H9 (cell line): ENCODE measurements at regions not wholly inside any gene's neighbourhood (a gene's known extent, or its start where the extent isn't known, plus 50 kb on each side); places are given as distances from the start of the nearest gene placed in this dataset.

Source experiments
- DNase-seq: peaks from one replicate; pipeline ENCODE4 v3.0.0-alpha.2; 2017
- H2AFZ ChIP-seq: one replicate; pipeline ENCODE4 v1.6.1; 2013; ENCODE audit warnings: mild to moderate bottlenecking, low read length, control low read depth, moderate library complexity
- H2AK5ac ChIP-seq: 2 replicates; pipeline ENCODE4 v1.6.1; 2013; ENCODE audit warnings: low read length, control low read depth, mixed read lengths; ENCODE audit not compliant: insufficient read length
- H2BK120ac ChIP-seq: one replicate; pipeline ENCODE4 v1.6.1; 2013; ENCODE audit warnings: low read depth, mild to moderate bottlenecking, low read length, control low read depth, inconsistent platforms; ENCODE audit not compliant: poor library complexity, severe bottlenecking
- H2BK12ac ChIP-seq: 2 replicates; pipeline ENCODE4 v1.6.1; 2013; ENCODE audit warnings: low read length, control low read depth, mixed read lengths, low read depth; ENCODE audit not compliant: insufficient read length
- H2BK15ac ChIP-seq: 2 replicates; pipeline ENCODE4 v1.6.1; 2013; ENCODE audit warnings: low read depth, low read length, control low read depth
- H2BK20ac ChIP-seq: one replicate; pipeline ENCODE4 v1.6.1; 2013; ENCODE audit warnings: low read depth, mild to moderate bottlenecking, low read length, control low read depth, inconsistent platforms; ENCODE audit not compliant: poor library complexity, severe bottlenecking
- H2BK5ac ChIP-seq: 2 replicates; pipeline ENCODE4 v1.6.1; 2013; ENCODE audit warnings: low read length, control low read depth, mixed read lengths; ENCODE audit not compliant: insufficient read length
- H3K14ac ChIP-seq: 2 replicates; pipeline ENCODE4 v1.6.1; 2013; ENCODE audit warnings: low read length, control low read depth; ENCODE audit not compliant: insufficient read depth
- H3K18ac ChIP-seq: 2 replicates; pipeline ENCODE4 v1.6.1; 2013; ENCODE audit warnings: low read depth, mild to moderate bottlenecking, mixed read lengths, low read length, control low read depth; ENCODE audit not compliant: insufficient read length
- H3K23ac ChIP-seq: 2 replicates; pipeline ENCODE4 v1.6.1; 2013; ENCODE audit warnings: low read length, control low read depth, mixed read lengths, low read depth; ENCODE audit not compliant: insufficient read length
- H3K23me2 ChIP-seq: 2 replicates; pipeline ENCODE4 v1.6.1; 2013; ENCODE audit warnings: low read depth, mild to moderate bottlenecking, mixed read lengths, low read length, control low read depth; ENCODE audit not compliant: insufficient read length, poor library complexity, severe bottlenecking
- H3K27ac ChIP-seq: 2 replicates; pipeline ENCODE4 v1.5.1; 2013; ENCODE audit warnings: low read length, control low read depth, mixed read lengths, low read depth; ENCODE audit not compliant: insufficient read length
- H3K27me3 ChIP-seq: 2 replicates; pipeline ENCODE4 v1.6.1; 2013; ENCODE audit warnings: low read length, control low read depth, inconsistent platforms; ENCODE audit not compliant: insufficient read depth
- H3K4ac ChIP-seq: 2 replicates; pipeline ENCODE4 v1.6.1; 2013; ENCODE audit warnings: low read depth, mild to moderate bottlenecking, control low read depth, inconsistent platforms, low read length, moderate library complexity
- H3K4me1 ChIP-seq: 2 replicates; pipeline ENCODE4 v1.6.1; 2013; ENCODE audit warnings: low read length, control low read depth, inconsistent platforms; ENCODE audit not compliant: insufficient read depth
- H3K4me2 ChIP-seq: 2 replicates; pipeline ENCODE4 v1.6.1; 2013; ENCODE audit warnings: low read length, control low read depth, mixed read lengths; ENCODE audit not compliant: insufficient read length, insufficient read depth
- H3K56ac ChIP-seq: 2 replicates; pipeline ENCODE4 v1.6.1; 2013; ENCODE audit warnings: low read depth, mild to moderate bottlenecking, mixed read lengths, low read length, control low read depth; ENCODE audit not compliant: insufficient read length
- H3K79me1 ChIP-seq: 2 replicates; pipeline ENCODE4 v1.6.1; 2013; ENCODE audit warnings: low read depth, mild to moderate bottlenecking, moderate library complexity, low read length, control low read depth, inconsistent platforms; ENCODE audit not compliant: insufficient read depth, poor library complexity, severe bottlenecking
- H3K79me2 ChIP-seq: 2 replicates; pipeline ENCODE4 v1.6.1; 2013; ENCODE audit warnings: low read length, control low read depth, inconsistent platforms; ENCODE audit not compliant: insufficient read depth
- H3K9ac ChIP-seq: 2 replicates; pipeline ENCODE4 v1.6.1; 2013; ENCODE audit warnings: low read length, control low read depth, mixed read lengths; ENCODE audit not compliant: insufficient read length; ENCODE audit errors: extremely low read depth
- H3K9me3 ChIP-seq: one replicate; pipeline ENCODE4 v1.6.1; 2013; ENCODE audit warnings: low read depth, low read length, inconsistent platforms; ENCODE audit not compliant: control insufficient read depth
- H3T11ph ChIP-seq: one replicate; pipeline ENCODE4 v1.6.1; 2013; ENCODE audit warnings: mild to moderate bottlenecking, low read length, control low read depth, inconsistent platforms
- H4K20me1 ChIP-seq: one replicate; pipeline ENCODE4 v1.6.1; 2013; ENCODE audit not compliant: control insufficient read depth, insufficient read length, insufficient read depth
- H4K5ac ChIP-seq: 2 replicates; pipeline ENCODE4 v1.6.1; 2013; ENCODE audit warnings: low read depth, mild to moderate bottlenecking, mixed read lengths, low read length, control low read depth; ENCODE audit not compliant: insufficient read length
- H4K8ac ChIP-seq: replicated peaks from 2 replicates; pipeline ENCODE4 v1.6.1; 2013; ENCODE audit warnings: low read length, control low read depth, mixed read lengths, low read depth; ENCODE audit not compliant: insufficient read length
- H4K91ac ChIP-seq: 2 replicates; pipeline ENCODE4 v1.6.1; 2013; ENCODE audit warnings: low read depth, mild to moderate bottlenecking, moderate library complexity, mixed read lengths, low read length, control low read depth; ENCODE audit not compliant: insufficient read length
- H3K27ac Mint-ChIP-seq, 3 experiments: 2 replicates in 2 of 3; 3 replicates in 1 of 3; pipeline ENCODE4 v1.8.0; 2020 to 2021; ENCODE audit warnings: mixed read lengths in 3 of 3, mild to moderate bottlenecking in 1 of 3, moderate library complexity in 1 of 3
- H3K27me3 Mint-ChIP-seq: 2 replicates; pipeline ENCODE4 v1.8.0; 2021; ENCODE audit warnings: low read depth, mild to moderate bottlenecking, moderate library complexity, mixed read lengths
- H3K36me3 Mint-ChIP-seq, 3 experiments: 2 replicates in 2 of 3; 3 replicates in 1 of 3; pipeline ENCODE4 v1.8.0; 2020 to 2021; ENCODE audit warnings: low read depth in 3 of 3, mixed read lengths in 3 of 3; ENCODE audit not compliant: insufficient read depth in 1 of 3
- H3K4me1 Mint-ChIP-seq, 2 experiments: 2 replicates each; pipeline ENCODE4 v1.8.0; 2020; ENCODE audit warnings: mixed read lengths in 2 of 2
- H3K4me3 Mint-ChIP-seq, 2 experiments: 2 replicates in 1 of 2; 3 replicates in 1 of 2; pipeline ENCODE4 v1.8.0; 2020 to 2021; ENCODE audit warnings: mild to moderate bottlenecking in 2 of 2, mixed read lengths in 2 of 2, moderate library complexity in 1 of 2
- H3K9me3 Mint-ChIP-seq, 2 experiments: 2 replicates in 1 of 2; 3 replicates in 1 of 2; pipeline ENCODE4 v1.8.0; 2020; ENCODE audit warnings: mild to moderate bottlenecking in 2 of 2, mixed read lengths in 2 of 2, moderate library complexity in 1 of 2
- CTCF ChIP-seq: fragments of 200-600 bp; sonication (generic); conservative IDR thresholded peaks from 3 replicates; pipeline ENCODE4 v1.8.0; 2021; ENCODE audit warnings: antibody characterized with exemption, mild to moderate bottlenecking
- WGBS: extraction: QIAGEN DNeasy Blood & Tissue Kit; methylation state at CpG from one replicate; pipeline ENCODE4 v1.1.7; 2013; ENCODE audit warnings: missing lambda C conversion rate, low lambda C conversion rate, mixed read lengths; ENCODE audit not compliant: insufficient read length; ENCODE audit errors: extremely low coverage; 5-methylcytosine and 5-hydroxymethylcytosine counted together

- H3K27ac ChIP-seq = no peak overlapping the region
- Mint-ChIP-seq H3K4me3 (no peak overlapping the region), H3K27me3 (no peaks in the 10 kb centered on the region), H3K4me1 (peaks cover 0 to 8% of the 10 kb centered on the region in 2 experiments; a peak in 3 of 4 replicates), H3K9me3 (no peaks in the 10 kb centered on the region), H3K36me3 (no peaks in the 10 kb centered on the region), H3K27ac (no peak overlapping the region)
- H3K18ac ChIP-seq = no peak overlapping the region
- H2BK12ac ChIP-seq = no peak overlapping the region
- no CpG with 5 or more reads among the region's 7 CpGs for WGBS
- H4K8ac ChIP-seq = no peak overlapping the region
- H3T11ph ChIP-seq = no peak overlapping the region
- no peak overlapping the region for H4K5ac ChIP-seq
- H2BK15ac ChIP-seq = no peak overlapping the region
- no peaks in the 10 kb centered on the region for H3K23me2 ChIP-seq
- H3K14ac ChIP-seq = no peak overlapping the region
- no peak for DNase-seq
- H3K4me1 ChIP-seq = no peaks in the 10 kb centered on the region
- H4K20me1 ChIP-seq = no peaks in the 10 kb centered on the region
- H3K4me2 ChIP-seq = no peak overlapping the region
- no peak overlapping the region for H4K91ac ChIP-seq
- H2AK5ac ChIP-seq = no peak overlapping the region
- H3K4ac ChIP-seq = no peak overlapping the region
- H3K23ac ChIP-seq = no peak overlapping the region
- no peak overlapping the region for H3K9ac ChIP-seq
- no peak overlapping the region for H2AFZ ChIP-seq
- no peak overlapping the region for H2BK120ac ChIP-seq
- H3K79me1 ChIP-seq = no peaks in the 10 kb centered on the region
- no peaks in the 10 kb centered on the region for H3K79me2 ChIP-seq
- no peaks in the 10 kb centered on the region for H3K9me3 ChIP-seq
- H3K56ac ChIP-seq = no peak overlapping the region
- H2BK20ac ChIP-seq = no peak overlapping the region
- no peaks in the 10 kb centered on the region for H3K27me3 ChIP-seq
- TF ChIP-seq CTCF = no peak
- no peak overlapping the region for H2BK5ac ChIP-seq
Measured at GRCh38 chr2:158734442-158734841, 60.7 kb upstream of the DAPL1 start.
